Astrocyte (in vitro differentiated cells and primary cell): ENCODE measurements at regions not wholly inside any gene's neighbourhood (a gene's known extent, or its start where the extent isn't known, plus 50 kb on each side); places are given as distances from the start of the nearest gene placed in this dataset.

ENCODE experiments used
- CTCF ChIP-seq: IDR thresholded peaks from 2 replicates; pipeline ENCODE4 v1.5.1; 2011; ENCODE audit warnings: low read depth, mild to moderate bottlenecking, inconsistent platforms, low read length, moderate library complexity; ENCODE audit not compliant: insufficient read depth
- EZH2 ChIP-seq: IDR thresholded peaks from 2 replicates; pipeline ENCODE4 v1.6.1; 2012; ENCODE audit warnings: mild to moderate bottlenecking, low read length, inconsistent platforms; ENCODE audit not compliant: insufficient read depth

- TF ChIP-seq CTCF = no peak
- no peak for TF ChIP-seq EZH2
Measured at GRCh38 chr5:126126574-126126973, 296.6 kb upstream of the GRAMD2B start.
